NCI-H1105 treated with DMSO at 0.1 percent for 48 hours (cell line): ENCODE measurements at regions not wholly inside any gene's neighbourhood (a gene's known extent, or its start where the extent isn't known, plus 50 kb on each side); places are given as distances from the start of the nearest gene placed in this dataset.
"Not testable (repeated sequence)": the region's sequence is repeated elsewhere in the genome, so short reads cannot be mapped to it uniquely, and the experiment has no call there.

Experiments
- DNase-seq: peaks from one replicate; lab custom pipeline; 2025; lab: John Stamatoyannopoulos, UW

DNA sequence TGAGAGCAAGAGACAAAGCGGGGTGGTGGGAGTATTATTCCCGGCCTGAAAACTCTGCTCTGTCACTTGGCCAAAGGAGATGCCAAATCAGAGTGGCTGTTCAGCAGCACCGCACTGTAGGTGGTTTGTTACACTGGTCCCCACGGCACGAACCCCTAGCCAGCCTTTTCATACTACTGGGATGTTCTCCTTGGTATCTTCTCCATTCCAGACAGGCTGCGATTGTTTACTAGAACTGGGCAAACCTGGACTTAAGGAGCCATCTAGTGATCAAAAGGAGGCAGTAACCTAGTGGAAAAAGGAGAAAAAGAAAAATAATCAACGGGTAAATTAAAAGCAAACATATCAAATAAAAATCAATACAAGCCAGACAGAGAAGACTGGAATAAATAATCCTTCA, 58.9 kb upstream of the TMTC2 start:
- DNase-seq = no peak

DNA sequence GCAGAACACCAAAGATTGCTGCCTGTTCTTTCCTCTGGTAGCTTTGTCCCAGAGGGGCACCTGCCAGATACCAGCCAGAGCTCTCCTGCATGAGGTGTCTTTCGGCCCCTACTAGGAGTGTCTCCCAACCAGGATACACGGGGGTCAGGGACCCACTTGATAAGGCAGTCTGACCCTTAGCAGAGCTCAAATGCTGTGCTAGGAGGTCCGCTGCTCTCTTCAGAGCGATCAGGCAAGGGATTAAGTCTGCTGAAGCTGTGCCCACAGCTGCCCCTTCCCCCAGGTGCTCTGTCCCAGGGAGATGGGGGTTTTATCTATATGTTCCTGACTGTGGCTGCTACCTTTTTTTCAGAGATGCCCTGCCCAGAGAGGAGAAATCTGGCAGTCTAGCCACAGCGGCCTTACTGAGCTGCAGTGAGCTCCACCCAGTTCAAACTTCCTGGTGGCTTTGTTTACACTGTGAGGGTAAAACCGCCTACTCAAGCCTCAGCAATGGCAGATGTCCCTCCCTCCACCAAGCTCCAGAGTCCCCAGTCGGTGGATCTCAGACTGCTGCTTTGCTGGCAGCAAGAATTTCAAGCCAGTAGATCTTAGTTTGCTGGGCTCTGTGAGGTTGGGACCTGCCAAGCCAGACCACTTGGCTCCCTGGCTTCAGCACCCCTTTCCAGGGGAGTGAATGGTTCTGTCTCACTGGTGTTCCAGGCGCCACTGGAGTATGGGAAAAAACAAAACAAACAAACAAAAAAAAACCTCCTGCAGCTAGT, 52.0 kb upstream of the TMTC2 start:
- DNase-seq = not testable (repeated sequence)

DNA sequence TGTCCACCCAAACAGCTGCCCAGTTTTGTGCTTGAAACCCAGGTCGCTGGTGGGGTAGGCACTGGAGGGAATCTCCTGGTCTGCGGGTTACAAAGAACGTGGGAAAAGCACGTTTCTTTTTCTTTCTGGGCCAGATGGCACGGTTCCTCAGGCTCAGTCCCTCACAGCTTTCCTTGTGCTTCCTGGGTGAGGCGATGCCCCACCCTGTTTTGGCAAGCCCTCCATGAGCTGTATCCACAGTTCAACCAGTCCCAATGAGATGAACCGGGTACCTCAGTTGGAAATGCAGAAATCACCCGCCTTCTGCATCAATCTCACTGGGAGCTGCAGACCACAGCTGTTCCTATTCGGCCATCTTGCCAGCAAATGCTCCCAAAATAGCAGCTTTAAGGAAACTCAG, 51.4 kb upstream of the TMTC2 start:
- no peak for DNase-seq
